Suprapubic skin (tissue), 4 donors: ENCODE measurements at regions not wholly inside any gene's neighbourhood (a gene's known extent, or its start where the extent isn't known, plus 50 kb on each side); places are given as distances from the start of the nearest gene placed in this dataset.

Source experiments
- DNase-seq, 2 donors: peaks; one replicate each; pipeline ENCODE4 v3.0.0-alpha.2; 2019; ENCODE audit warnings: low spot score in 2 of 2
- H3K27ac ChIP-seq: fragments of 200-600 bp; sonication (generic); one replicate; pipeline ENCODE4 v1.5.1; 2019
- H3K27me3 ChIP-seq: fragments of 200-600 bp; sonication (generic); one replicate; pipeline ENCODE4 v1.5.1; 2019
- H3K36me3 ChIP-seq: fragments of 200-600 bp; sonication (generic); one replicate; pipeline ENCODE4 v1.5.1; 2019
- H3K4me1 ChIP-seq: fragments of 200-600 bp; sonication (generic); one replicate; pipeline ENCODE4 v1.5.1; 2019
- H3K4me3 ChIP-seq: fragments of 200-600 bp; sonication (generic); one replicate; pipeline ENCODE4 v1.5.1; 2019; ENCODE audit warnings: mild to moderate bottlenecking
- H3K9me3 ChIP-seq: fragments of 200-600 bp; sonication (generic); one replicate; pipeline ENCODE4 v1.5.1; 2019
- EP300 ChIP-seq: sonication (generic); formaldehyde crosslinking; IDR thresholded peaks from one replicate; pipeline ENCODE4 v1.6.1; 2017; ENCODE audit warnings: antibody characterized with exemption
- POLR2A ChIP-seq, 2 donors: fragments of 450-650 bp; IDR thresholded peaks; one replicate each; pipeline ENCODE4 v1.6.1; 2017; ENCODE audit warnings: antibody characterized with exemption in 2 of 2, mild to moderate bottlenecking in 2 of 2, moderate library complexity in 2 of 2
- POLR2AphosphoS5 ChIP-seq, 3 donors: sonication (generic); formaldehyde crosslinking; IDR thresholded peaks; one replicate each; pipeline ENCODE4 v1.6.1; 2017; ENCODE audit warnings: antibody characterized with exemption in 3 of 3
- WGBS: methylation state at CpG from one replicate; pipeline ENCODE4 v1.1.5; 2018; 5-methylcytosine and 5-hydroxymethylcytosine counted together
- TF ChIP-seq, protein P1 (sequence below), 2 donors: fragments of 200-600 bp in 1 of 2; fragments of 450-650 bp in 1 of 2; sonication (generic) in 1 of 2; IDR thresholded peaks; one replicate each; pipeline ENCODE4 v1.5.1; 2016 to 2019; ENCODE audit warnings: antibody characterized with exemption in 2 of 2, mild to moderate bottlenecking in 1 of 2, moderate library complexity in 1 of 2

DNA sequence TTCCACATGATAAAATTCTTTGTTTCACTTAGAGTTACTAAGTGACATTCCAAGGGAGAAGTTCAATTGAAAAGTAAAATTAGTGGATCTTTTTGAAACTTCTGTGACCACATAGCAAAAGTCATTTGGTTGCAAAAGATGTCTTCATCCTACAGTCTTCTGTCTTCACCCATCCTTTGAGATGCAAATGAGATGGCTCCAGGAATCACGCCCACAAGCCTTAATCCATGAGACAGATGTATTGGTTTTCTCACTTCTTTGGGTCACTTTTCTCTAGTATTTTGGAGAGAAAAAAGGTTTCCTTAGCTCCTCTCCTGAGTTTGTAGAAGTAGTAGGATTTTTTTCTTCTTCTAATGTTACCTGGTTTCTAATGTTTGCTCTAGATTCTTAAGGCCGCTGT is 259.5 kb upstream of the SLC10A2 start:
- Histone ChIP-seq H3K4me1 (no peaks in the 10 kb centered on the region), H3K36me3 (no peaks in the 10 kb centered on the region), H3K27ac (no peak overlapping the region), H3K9me3 (no peaks in the 10 kb centered on the region), H3K4me3 (no peak overlapping the region), H3K27me3 (no peaks in the 10 kb centered on the region)
- TF ChIP-seq, protein P1, sequence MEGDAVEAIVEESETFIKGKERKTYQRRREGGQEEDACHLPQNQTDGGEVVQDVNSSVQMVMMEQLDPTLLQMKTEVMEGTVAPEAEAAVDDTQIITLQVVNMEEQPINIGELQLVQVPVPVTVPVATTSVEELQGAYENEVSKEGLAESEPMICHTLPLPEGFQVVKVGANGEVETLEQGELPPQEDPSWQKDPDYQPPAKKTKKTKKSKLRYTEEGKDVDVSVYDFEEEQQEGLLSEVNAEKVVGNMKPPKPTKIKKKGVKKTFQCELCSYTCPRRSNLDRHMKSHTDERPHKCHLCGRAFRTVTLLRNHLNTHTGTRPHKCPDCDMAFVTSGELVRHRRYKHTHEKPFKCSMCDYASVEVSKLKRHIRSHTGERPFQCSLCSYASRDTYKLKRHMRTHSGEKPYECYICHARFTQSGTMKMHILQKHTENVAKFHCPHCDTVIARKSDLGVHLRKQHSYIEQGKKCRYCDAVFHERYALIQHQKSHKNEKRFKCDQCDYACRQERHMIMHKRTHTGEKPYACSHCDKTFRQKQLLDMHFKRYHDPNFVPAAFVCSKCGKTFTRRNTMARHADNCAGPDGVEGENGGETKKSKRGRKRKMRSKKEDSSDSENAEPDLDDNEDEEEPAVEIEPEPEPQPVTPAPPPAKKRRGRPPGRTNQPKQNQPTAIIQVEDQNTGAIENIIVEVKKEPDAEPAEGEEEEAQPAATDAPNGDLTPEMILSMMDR (IDR thresholded peaks at IDR 0.05): no peak
- no peak for TF ChIP-seq POLR2A (IDR thresholded peaks at IDR 0.05)
- TF ChIP-seq POLR2AphosphoS5 (IDR thresholded peaks at IDR 0.05): no peak
- TF ChIP-seq EP300: no peak
- 67% methylated on average over 2 of the region's 2 CpGs for WGBS
- DNase-seq: no peak

DNA sequence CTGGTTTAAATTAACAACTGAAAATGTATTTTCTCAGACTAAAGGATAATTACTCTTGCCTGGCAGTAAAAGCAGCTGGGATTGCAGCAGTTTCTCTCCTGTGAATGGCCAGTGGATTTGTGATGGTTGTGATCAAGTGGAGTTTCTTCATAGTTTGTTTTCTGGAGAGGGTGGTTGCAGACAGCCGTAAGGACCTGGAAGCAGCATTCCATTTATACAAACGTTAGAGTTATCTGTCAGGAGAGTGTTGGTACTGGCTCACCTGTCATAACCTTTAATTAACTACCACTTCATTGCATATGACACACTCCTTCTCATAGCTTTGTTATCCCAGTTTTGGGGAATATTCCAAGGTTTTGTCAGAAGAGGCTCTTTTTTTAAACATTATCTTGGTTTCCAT is 258.4 kb upstream of the SLC10A2 start:
- H3K27me3 ChIP-seq: no peaks in the 10 kb centered on the region
- no peak overlapping the region for H3K4me3 ChIP-seq
- H3K4me1 ChIP-seq: no peaks in the 10 kb centered on the region
- H3K36me3 ChIP-seq: no peaks in the 10 kb centered on the region
- TF ChIP-seq POLR2AphosphoS5 (IDR thresholded peaks at IDR 0.05): no peak
- TF ChIP-seq, protein P1 (IDR thresholded peaks at IDR 0.05): no peak
- no peak for TF ChIP-seq POLR2A (IDR thresholded peaks at IDR 0.05)
- H3K9me3 ChIP-seq: no peaks in the 10 kb centered on the region
- WGBS: 39% methylated on average over 2 of the region's 2 CpGs
- no peak for DNase-seq
- no peak overlapping the region for H3K27ac ChIP-seq

DNA sequence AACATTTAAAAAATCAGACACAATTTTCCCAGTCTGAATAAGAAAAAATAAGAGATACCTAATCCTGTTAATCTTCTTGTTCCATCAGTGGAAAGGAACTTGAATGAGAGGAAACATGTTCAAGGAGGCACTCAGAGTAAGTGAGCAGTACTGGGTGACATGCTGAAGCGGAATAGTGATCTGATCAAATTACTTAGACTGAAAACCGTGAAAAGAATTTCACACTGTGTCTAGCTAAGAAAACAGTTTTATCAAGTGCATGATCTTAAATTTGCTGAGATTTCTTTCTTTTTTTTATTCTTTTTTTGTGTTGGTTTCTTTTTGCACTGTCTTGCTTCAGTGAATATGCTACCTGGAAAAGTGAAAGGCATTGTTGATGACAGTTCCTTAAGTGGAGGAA is 249.5 kb upstream of the SLC10A2 start:
- H3K27me3 ChIP-seq: no peaks in the 10 kb centered on the region
- H3K36me3 ChIP-seq: no peaks in the 10 kb centered on the region
- H3K4me3 ChIP-seq: no peak overlapping the region
- no peaks in the 10 kb centered on the region for H3K9me3 ChIP-seq
- no peak for DNase-seq
- no peak overlapping the region for H3K27ac ChIP-seq
- 60% methylated on average over 2 of the region's 2 CpGs for WGBS
- H3K4me1 ChIP-seq: no peaks in the 10 kb centered on the region
- no peak for TF ChIP-seq EP300
- TF ChIP-seq, protein P1 (IDR thresholded peaks at IDR 0.05): no peak
- no peak for TF ChIP-seq POLR2AphosphoS5 (IDR thresholded peaks at IDR 0.05)
- no peak for TF ChIP-seq POLR2A (IDR thresholded peaks at IDR 0.05)

DNA sequence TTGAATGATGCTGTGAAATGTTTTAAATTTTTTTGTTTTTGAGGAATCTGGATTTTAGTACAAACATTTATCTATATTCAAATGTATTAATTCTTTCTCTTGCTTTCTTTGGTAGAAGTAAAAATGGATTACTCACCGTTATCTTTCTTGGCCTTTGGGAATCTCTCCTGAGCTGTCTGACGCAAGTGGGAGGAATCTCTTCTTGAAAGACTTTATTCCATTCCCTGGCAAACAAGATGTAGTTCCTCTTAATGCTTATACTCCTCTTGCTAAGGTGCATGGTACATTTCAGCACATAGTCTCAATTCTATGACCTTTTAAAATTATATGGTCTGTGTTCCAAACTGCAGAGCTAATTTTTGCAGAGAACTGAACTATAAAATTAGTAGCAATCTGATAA is 246.2 kb upstream of the SLC10A2 start:
- Histone ChIP-seq H3K9me3 (no peaks in the 10 kb centered on the region), H3K4me1 (no peaks in the 10 kb centered on the region), H3K4me3 (no peak overlapping the region), H3K27me3 (no peaks in the 10 kb centered on the region), H3K36me3 (no peaks in the 10 kb centered on the region), H3K27ac (no peak overlapping the region)
- DNase-seq: no peak
- WGBS: 94% methylated on average over 2 of the region's 2 CpGs
- TF ChIP-seq EP300 (no peak), POLR2AphosphoS5 (IDR thresholded peaks at IDR 0.05) (no peak)
- TF ChIP-seq, protein P1 (IDR thresholded peaks at IDR 0.05): no peak

DNA sequence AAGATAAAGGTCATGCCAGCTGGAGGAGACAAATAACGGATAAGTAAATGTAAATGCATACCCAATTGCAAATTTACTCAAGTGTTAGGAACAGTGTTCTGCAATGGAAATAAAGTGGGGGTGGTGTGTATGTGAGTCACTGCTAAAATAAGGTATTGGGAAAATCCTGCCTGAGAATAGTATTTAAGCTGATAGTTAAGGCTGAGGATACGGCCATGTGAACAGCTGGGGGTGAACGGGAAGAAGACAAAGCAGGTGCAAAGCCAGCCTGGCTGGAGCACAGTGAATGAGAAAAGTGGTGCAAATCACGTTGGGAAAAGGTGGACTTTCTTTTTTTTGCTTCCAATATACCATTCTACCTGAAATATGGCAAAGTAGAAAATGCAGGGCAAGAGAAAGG is 242.4 kb upstream of the SLC10A2 start:
- no peaks in the 10 kb centered on the region for H3K36me3 ChIP-seq
- H3K4me1 ChIP-seq: no peaks in the 10 kb centered on the region
- no peak overlapping the region for H3K4me3 ChIP-seq
- H3K9me3 ChIP-seq: no peaks in the 10 kb centered on the region
- TF ChIP-seq, protein P1 (IDR thresholded peaks at IDR 0.05): no peak
- TF ChIP-seq POLR2AphosphoS5 (IDR thresholded peaks at IDR 0.05) (no peak), POLR2A (IDR thresholded peaks at IDR 0.05) (no peak)
- DNase-seq: no peak
- no peaks in the 10 kb centered on the region for H3K27me3 ChIP-seq
- H3K27ac ChIP-seq: no peak overlapping the region
- 78% methylated on average over 4 of the region's 4 CpGs for WGBS
